Common myeloid progenitor, CD34-positive (primary cell): ENCODE measurements at regions not wholly inside any gene's neighbourhood (a gene's known extent, or its start where the extent isn't known, plus 50 kb on each side); places are given as distances from the start of the nearest gene placed in this dataset.

Experiments
- CTCF ChIA-PET: fragments of 350-600 bp; sonication (Branson Sonifier 250); formaldehyde crosslinking; loops from one replicate; lab custom pipeline; 2021; ENCODE audit warnings: antibody characterized with exemption; lab: Charles Lee
- POLR2A ChIA-PET: fragments of 350-600 bp; sonication (Branson Sonifier 250); formaldehyde crosslinking; loops from one replicate; lab custom pipeline; 2021; ENCODE audit warnings: antibody characterized with exemption; lab: Charles Lee
- DNase-seq, 3 donors: peaks; one replicate each; pipeline versions ENCODE4 v3.0.0 to v3.0.0-alpha.2; 2013
- H3K27ac ChIP-seq, 2 experiments: 1 replicate in 1 of 2; 2 replicates in 1 of 2; pipeline ENCODE4 v1.7.0; 2013; ENCODE audit warnings: inconsistent platforms in 2 of 2, low read length in 2 of 2, mild to moderate bottlenecking in 2 of 2, low read depth in 1 of 2, moderate library complexity in 1 of 2; ENCODE audit not compliant: severe bottlenecking in 2 of 2, insufficient read depth in 1 of 2, poor library complexity in 1 of 2
- H3K27me3 ChIP-seq, 5 experiments: replicated peaks in 2 of 5; 1 replicate in 3 of 5; 2 replicates in 2 of 5; pipeline versions ENCODE4 v1.6.1 to v1.7.0; 2013; ENCODE audit warnings: low read length in 4 of 5, mild to moderate bottlenecking in 2 of 5, moderate library complexity in 2 of 5, inconsistent platforms in 1 of 5; ENCODE audit not compliant: insufficient read depth in 5 of 5, control insufficient read depth in 4 of 5
- H3K36me3 ChIP-seq, 4 experiments: 1 replicate in 2 of 4; 2 replicates in 2 of 4; pipeline versions ENCODE4 v1.6.1 to v1.7.0; 2013; ENCODE audit warnings: low read length in 3 of 4, control low read depth in 1 of 4, mild to moderate bottlenecking in 1 of 4; ENCODE audit not compliant: control insufficient read depth in 4 of 4, insufficient read depth in 4 of 4
- H3K4me1 ChIP-seq, 4 experiments: 1 replicate in 3 of 4; 2 replicates in 1 of 4; pipeline versions ENCODE4 v1.6.1 to v1.7.1; 2013; ENCODE audit warnings: low read length in 3 of 4, mild to moderate bottlenecking in 3 of 4, control low read depth in 1 of 4, inconsistent platforms in 1 of 4, moderate library complexity in 1 of 4; ENCODE audit not compliant: control insufficient read depth in 4 of 4, insufficient read depth in 4 of 4; ENCODE audit errors: control extremely low read depth in 1 of 4
- H3K4me3 ChIP-seq, 7 experiments: 1 replicate in 4 of 7; 2 replicates in 3 of 7; pipeline versions ENCODE4 v1.5.1 to v1.7.0; 2013; ENCODE audit warnings: mild to moderate bottlenecking in 7 of 7, low read length in 6 of 7, moderate library complexity in 6 of 7, inconsistent platforms in 2 of 7, low read depth in 2 of 7, control low read depth in 1 of 7; ENCODE audit not compliant: insufficient read depth in 4 of 7, control insufficient read depth in 1 of 7; ENCODE audit errors: extremely low read depth in 1 of 7
- H3K9me3 ChIP-seq, 5 experiments: 1 replicate in 4 of 5; 2 replicates in 1 of 5; pipeline versions ENCODE4 v1.6.1 to v1.7.1; 2013; ENCODE audit warnings: low read length in 4 of 5, mild to moderate bottlenecking in 2 of 5, inconsistent platforms in 1 of 5, low read depth in 1 of 5, moderate library complexity in 1 of 5; ENCODE audit not compliant: control insufficient read depth in 4 of 5, insufficient read depth in 2 of 5; ENCODE audit errors: control extremely low read depth in 1 of 5
- WGBS: methylation state at CpG from one replicate; pipeline ENCODE4 v1.1.5; 2013; ENCODE audit not compliant: insufficient coverage; 5-methylcytosine and 5-hydroxymethylcytosine counted together

DNA sequence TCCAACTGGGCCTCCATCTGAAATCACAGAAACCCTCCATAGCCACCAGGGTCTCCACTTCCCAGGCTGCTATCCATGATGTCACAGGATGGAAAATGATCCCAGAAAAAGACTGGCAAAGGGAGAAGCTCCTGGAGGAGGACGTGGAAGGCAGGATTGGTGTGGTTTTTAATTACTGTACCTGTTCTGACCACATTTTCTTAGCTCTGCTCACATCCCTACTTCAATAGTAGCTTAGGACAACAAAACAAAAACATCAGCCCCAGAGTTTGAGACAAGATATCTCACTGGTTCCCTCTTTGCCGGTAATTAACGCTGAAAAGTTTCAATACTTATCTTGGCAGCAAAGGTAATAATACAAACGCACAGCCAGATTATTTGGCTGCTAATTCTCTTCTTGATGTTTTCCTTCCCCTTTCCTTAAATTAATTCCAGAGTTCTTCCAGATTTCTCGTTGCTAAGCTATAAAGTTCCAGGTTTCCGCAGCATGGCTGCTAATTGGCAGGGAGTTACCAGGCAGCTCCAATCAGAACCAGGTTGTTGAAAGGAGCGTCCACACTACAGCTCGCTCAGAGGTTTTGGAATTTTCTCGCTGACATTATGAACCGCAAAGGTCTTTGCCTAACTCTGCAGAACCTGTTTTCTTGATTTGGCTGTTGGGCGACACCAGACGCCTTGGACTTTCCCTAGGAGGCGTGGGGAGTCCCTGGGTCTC is 263.4 kb downstream of the MRTFB start:
- WGBS: 93% methylated on average over 12 of the region's 13 CpGs
- ChIA-PET CTCF (no interaction called here), POLR2A (no interaction called here)
- H3K27me3 ChIP-seq: peaks cover 0 to 8% (median 2%) of the 10 kb centered on the region in 5 experiments
- H3K9me3 ChIP-seq: peaks cover 0 to 3% (median 0%) of the 10 kb centered on the region in 5 experiments
- no peaks in the 10 kb centered on the region for H3K36me3 ChIP-seq
- H3K4me1 ChIP-seq: peaks cover 0 to 2% (median 0%) of the 10 kb centered on the region in 4 experiments
- DNase-seq: no peak
- H3K27ac ChIP-seq: no peak overlapping the region
- no peak overlapping the region for H3K4me3 ChIP-seq

DNA sequence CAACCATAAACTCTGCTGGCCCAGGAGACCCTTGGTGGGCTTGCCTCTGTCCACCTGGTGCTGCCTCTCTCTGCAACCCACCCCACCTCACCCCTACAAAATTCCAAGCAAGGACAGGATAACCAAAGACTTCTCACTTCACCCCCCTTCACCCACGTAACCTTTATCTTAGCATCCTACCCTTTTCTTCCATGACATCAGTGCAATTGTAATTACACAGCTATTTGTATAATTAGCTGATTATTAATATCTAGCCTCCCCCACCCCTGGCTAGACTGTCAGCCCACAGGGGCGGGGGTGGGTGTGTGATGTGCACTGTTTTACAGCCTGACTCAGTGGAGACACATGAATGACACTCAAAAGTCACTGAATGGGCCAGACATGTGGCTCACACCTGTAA is 262.2 kb downstream of the MRTFB start:
- no peak for DNase-seq
- H3K4me1 ChIP-seq: peaks cover 0 to 2% (median 0%) of the 10 kb centered on the region in 4 experiments
- H3K27me3 ChIP-seq: peaks cover 0 to 8% (median 2%) of the 10 kb centered on the region in 5 experiments
- no peak overlapping the region for H3K4me3 ChIP-seq
- H3K9me3 ChIP-seq: peaks cover 0 to 2% (median 0%) of the 10 kb centered on the region in 5 experiments
- 88% methylated on average over 1 of the region's 2 CpGs for WGBS
- no peaks in the 10 kb centered on the region for H3K36me3 ChIP-seq
- ChIA-PET POLR2A (no interaction called here), CTCF (no interaction called here)
- H3K27ac ChIP-seq: no peak overlapping the region

DNA sequence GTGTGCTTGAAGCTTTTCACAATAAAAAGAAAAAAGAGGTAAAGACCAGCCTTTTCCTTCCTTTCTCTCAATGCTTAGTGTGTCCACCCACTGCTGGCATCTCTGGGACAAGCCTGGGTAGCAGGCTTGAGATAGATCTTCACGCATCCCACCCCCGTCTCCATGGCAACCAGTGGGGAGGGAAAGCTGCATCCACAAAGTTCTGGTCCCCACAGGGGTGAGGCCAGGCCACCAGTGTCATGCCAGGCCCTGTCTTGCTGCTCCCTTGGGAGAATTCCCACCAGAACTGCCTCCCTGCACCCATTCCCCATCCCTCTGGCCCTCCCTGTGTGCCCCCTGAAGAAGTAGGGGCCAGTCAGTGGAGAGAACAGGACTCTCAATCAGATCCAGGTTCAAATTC is 259.9 kb downstream of the MRTFB start:
- POLR2A ChIA-PET: no interaction called here
- H3K27ac ChIP-seq: no peak overlapping the region
- 91% methylated on average over 2 of the region's 2 CpGs for WGBS

DNA sequence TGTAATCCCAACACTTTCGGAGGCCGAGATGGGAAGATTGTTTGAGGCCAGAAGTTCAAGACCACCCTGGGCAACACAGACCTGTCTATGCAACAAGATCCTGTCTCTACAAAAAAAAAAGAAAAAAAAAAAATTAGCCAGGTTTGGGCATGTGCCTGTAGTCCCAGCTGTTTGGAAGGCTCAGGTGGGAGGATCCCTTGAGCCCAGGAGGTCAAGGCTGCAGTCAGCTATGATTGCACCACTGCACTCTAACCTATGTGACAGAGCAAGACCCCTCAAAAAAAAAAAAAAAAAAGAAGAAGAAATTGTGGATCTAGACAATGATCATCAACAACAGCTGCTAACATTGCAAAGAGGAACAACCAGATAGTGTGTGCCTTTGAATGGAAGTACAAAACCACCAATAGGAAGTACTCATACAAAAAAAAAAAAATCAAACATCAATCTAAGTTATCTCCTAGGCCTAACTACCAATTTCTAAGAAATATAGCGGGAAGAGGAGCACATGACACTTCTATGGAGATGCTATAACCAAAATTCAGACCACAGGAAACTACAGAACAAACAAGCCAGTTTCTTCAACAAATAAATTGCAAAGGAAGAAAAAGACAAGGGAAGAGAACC is 258.7 kb downstream of the MRTFB start:
- ChIA-PET CTCF (no interaction called here), POLR2A (interaction anchor here (0.5 to 0.7 kb wide), 2 partner anchors 44 to 109 kb away, joined by 3 read pairs; no protein-coding TSS in a partner anchor)
- peaks cover 0 to 2% (median 0%) of the 10 kb centered on the region in 4 experiments for H3K4me1 ChIP-seq
- DNase-seq: peak in 2 of 3 donors; percentile 46
- WGBS: no CpG with 5 or more reads among the region's 3 CpGs
- H3K4me3 ChIP-seq: no peak overlapping the region
- no peak overlapping the region for H3K27ac ChIP-seq
- peaks cover 0 to 6% (median 2%) of the 10 kb centered on the region in 5 experiments for H3K27me3 ChIP-seq
- H3K36me3 ChIP-seq: no peaks in the 10 kb centered on the region
- H3K9me3 ChIP-seq: no peaks in the 10 kb centered on the region

More for the DNA sequence above, 259.9 kb downstream of the MRTFB start:
- no peaks in the 10 kb centered on the region for H3K36me3 ChIP-seq
- peaks cover 0 to 2% (median 0%) of the 10 kb centered on the region in 4 experiments for H3K4me1 ChIP-seq
- CTCF ChIA-PET: no interaction called here
- peaks cover 0 to 2% (median 0%) of the 10 kb centered on the region in 5 experiments for H3K9me3 ChIP-seq
- H3K27me3 ChIP-seq: peaks cover 0 to 6% (median 2%) of the 10 kb centered on the region in 5 experiments
- H3K4me3 ChIP-seq: no peak overlapping the region
- DNase-seq: no peak

DNA sequence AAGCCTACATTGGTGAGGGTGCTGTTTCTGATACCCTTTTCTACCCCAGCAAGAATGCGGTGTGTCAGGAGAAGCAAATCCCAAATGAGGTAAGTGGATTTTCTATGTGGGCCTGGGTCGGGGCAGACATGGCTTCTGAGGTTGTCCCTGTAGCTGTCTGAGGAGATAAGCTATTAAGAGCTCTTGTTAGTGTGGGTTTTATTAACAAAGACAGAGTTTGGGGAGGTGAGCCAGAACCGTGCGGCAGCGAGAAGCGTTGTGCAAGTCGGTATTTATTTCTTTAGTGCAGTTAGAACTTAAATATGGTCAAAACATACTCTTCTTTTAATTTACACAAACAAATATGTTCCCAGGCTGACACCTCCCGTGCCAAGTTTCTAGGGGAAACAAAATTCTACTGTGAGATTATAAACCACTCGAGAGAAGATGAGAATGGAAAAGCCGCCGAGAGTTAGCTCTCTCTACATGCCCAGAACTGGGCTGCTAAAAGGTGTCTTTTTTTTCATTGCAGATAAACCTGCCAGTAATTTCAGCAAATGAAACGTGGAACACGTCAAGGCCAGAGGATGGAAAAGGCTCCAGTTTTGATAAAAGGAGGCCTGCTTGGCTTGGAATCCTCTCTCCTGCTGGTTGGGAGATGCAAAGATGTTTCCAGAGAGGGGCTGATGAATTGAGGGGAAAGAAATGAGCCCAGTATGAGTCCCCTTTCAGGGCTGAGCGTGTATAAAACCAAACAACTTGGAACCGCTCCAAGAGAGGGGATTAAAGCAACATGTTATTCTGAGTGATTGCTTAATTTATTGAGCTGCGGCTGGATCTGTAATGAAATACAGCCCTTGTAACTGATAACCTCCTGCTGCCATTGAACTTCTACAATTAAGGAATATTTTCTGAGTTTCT is 254.6 kb downstream of the MRTFB start:
- Histone ChIP-seq H3K36me3 (no peaks in the 10 kb centered on the region), H3K4me3 (no peak overlapping the region), H3K27me3 (peaks cover 0 to 3% (median 0%) of the 10 kb centered on the region in 5 experiments), H3K27ac (no peak overlapping the region), H3K4me1 (peaks cover 0 to 2% (median 0%) of the 10 kb centered on the region in 4 experiments), H3K9me3 (no peaks in the 10 kb centered on the region)
- CTCF ChIA-PET: no interaction called here
- 97% methylated on average over 9 of the region's 16 CpGs for WGBS
- DNase-seq: no peak
- POLR2A ChIA-PET: interaction anchor here (0.6 kb wide), 1 partner anchor 29 kb away, joined by 3 read pairs; no protein-coding TSS in a partner anchor

DNA sequence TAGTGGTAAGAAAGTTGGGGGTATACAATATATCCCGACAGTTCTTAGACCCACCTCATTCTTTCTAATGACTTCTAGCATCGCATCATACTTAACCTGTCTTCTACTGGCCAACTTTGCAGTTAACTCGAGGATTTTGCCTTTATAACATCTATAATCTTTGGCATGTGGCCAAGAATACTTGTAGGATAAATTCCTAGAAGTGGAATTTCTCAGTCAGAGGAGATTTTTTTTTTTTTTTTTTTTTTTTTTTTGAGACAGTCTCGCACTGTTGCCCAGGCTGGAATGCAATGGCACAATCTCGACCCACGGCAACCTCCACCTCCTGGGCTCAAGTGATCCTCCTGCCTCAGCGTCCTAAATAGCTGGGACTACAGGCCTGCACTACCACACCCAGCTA is 253.5 kb downstream of the MRTFB start:
- no peak for DNase-seq
- 80% methylated on average over 1 of the region's 7 CpGs for WGBS
- Histone ChIP-seq H3K4me3 (no peak overlapping the region), H3K9me3 (no peaks in the 10 kb centered on the region), H3K27ac (no peak overlapping the region), H3K4me1 (peaks cover 0 to 1% (median 0%) of the 10 kb centered on the region in 4 experiments), H3K27me3 (peaks cover 0 to 3% (median 0%) of the 10 kb centered on the region in 5 experiments), H3K36me3 (no peaks in the 10 kb centered on the region)
- CTCF ChIA-PET: no interaction called here
- POLR2A ChIA-PET: no interaction called here
